Stomach (tissue), 8 donors: ENCODE measurements at regions not wholly inside any gene's neighbourhood (a gene's known extent, or its start where the extent isn't known, plus 50 kb on each side); places are given as distances from the start of the nearest gene placed in this dataset.

ENCODE experiments used
- DNase-seq, 2 donors: peaks; one replicate each; pipeline versions ENCODE4 v3.0.0 to v3.0.0-alpha.2; 2013 to 2019
- H3K27ac ChIP-seq, 5 donors: fragments of 200-600 bp in 4 of 5; sonication (generic) in 4 of 5; one replicate each; pipeline ENCODE4 v1.5.1; 2013 to 2019; ENCODE audit warnings: mild to moderate bottlenecking in 1 of 5, moderate library complexity in 1 of 5
- H3K27me3 ChIP-seq, 3 donors: fragments of 200-600 bp; sonication (generic); one replicate each; pipeline ENCODE4 v1.5.1; 2017 to 2019; ENCODE audit warnings: mixed run types in 1 of 3
- H3K36me3 ChIP-seq, 4 donors: fragments of 200-600 bp; sonication (generic); 1 replicate in 3 of 4; 2 replicates in 1 of 4; pipeline ENCODE4 v1.5.1; 2016 to 2019
- H3K4me1 ChIP-seq, 4 donors: fragments of 200-600 bp; sonication (generic); one replicate each; pipeline ENCODE4 v1.5.1; 2016 to 2019
- H3K4me3 ChIP-seq, 4 donors: fragments of 200-600 bp; sonication (generic) in 3 of 4; one replicate each; pipeline ENCODE4 v1.5.1; 2016 to 2019; ENCODE audit warnings: mild to moderate bottlenecking in 1 of 4
- H3K9me3 ChIP-seq, 4 donors: fragments of 200-600 bp; sonication (generic); one replicate each; pipeline ENCODE4 v1.5.1; 2016 to 2019
- CTCF ChIP-seq, 7 experiments: fragments of 450-650 bp in 4 of 7; fragments of 200-600 bp in 3 of 7; sonication (generic) in 3 of 7; IDR thresholded peaks; one replicate each; pipeline ENCODE4 v1.5.1; 2016 to 2019; ENCODE audit warnings: antibody characterized with exemption in 7 of 7, control low read depth in 2 of 7, mild to moderate bottlenecking in 1 of 7
- EP300 ChIP-seq: sonication (generic); formaldehyde crosslinking; IDR thresholded peaks from one replicate; pipeline ENCODE4 v1.6.1; 2017; ENCODE audit warnings: antibody characterized with exemption
- POLR2A ChIP-seq, 4 donors: fragments of 450-650 bp; IDR thresholded peaks; one replicate each; pipeline ENCODE4 v1.6.1; 2016; ENCODE audit warnings: antibody characterized with exemption in 4 of 4, control low read depth in 2 of 4, mild to moderate bottlenecking in 1 of 4, moderate library complexity in 1 of 4
- POLR2AphosphoS5 ChIP-seq, 3 donors: sonication (generic); formaldehyde crosslinking; IDR thresholded peaks; one replicate each; pipeline ENCODE4 v1.6.1; 2016; ENCODE audit warnings: antibody characterized with exemption in 3 of 3
- WGBS, 5 donors: extraction: QIAGEN DNeasy Blood & Tissue Kit in 3 of 5; methylation state at CpG; one replicate each; pipeline versions ENCODE4 v1.1.5 to v1.1.7; 2013 to 2018; 5-methylcytosine and 5-hydroxymethylcytosine counted together
- intact Hi-C: fragments of 100-400 bp; cut with DNase I; formaldehyde crosslinking; loops from one replicate; pipeline ENCODE4 v1.15.1; 2023; ENCODE audit warnings: low total_unique reads
- donor health status: healthy with polysubstance abuse.
- donor health status: Bipolar disorder and iron deficiency.
- donor health status: healthy.

- Histone ChIP-seq H3K9me3 (peaks cover 0 to 4% (median 0%) of the 10 kb centered on the region in 4 donors), H3K27me3 (no peaks in the 10 kb centered on the region), H3K27ac (no peak overlapping the region), H3K4me1 (no peaks in the 10 kb centered on the region), H3K36me3 (no peaks in the 10 kb centered on the region), H3K4me3 (no peak overlapping the region)
- TF ChIP-seq POLR2AphosphoS5 (IDR thresholded peaks at IDR 0.05), result no peak
- intact Hi-C loops, result no loop called here
- WGBS, 5 donors, result 91 to 96% (median 94%) methylated on average over 22 of the region's 22 CpGs
- DNase-seq, result no peak
These were observed 994.5 kb downstream of the C4orf33 start for GRCh38 chr4:130090427-130090826.

- DNase-seq, result peak in 1 of 2 donors; percentile 8
- TF ChIP-seq POLR2AphosphoS5 (IDR thresholded peaks at IDR 0.05), result no peak
- no peak for TF ChIP-seq CTCF (IDR thresholded peaks at IDR 0.05)
- TF ChIP-seq POLR2A (IDR thresholded peaks at IDR 0.05), result no peak
- no peak for TF ChIP-seq EP300
- peaks cover 0 to 4% (median 0%) of the 10 kb centered on the region in 4 donors for H3K9me3 ChIP-seq
- H3K27me3 ChIP-seq, result no peaks in the 10 kb centered on the region
- intact Hi-C loops, result no loop called here
- 55 to 70% (median 66%) methylated on average over 8 of the region's 8 CpGs for WGBS, 5 donors
- H3K4me1 ChIP-seq, result no peaks in the 10 kb centered on the region
- no peak overlapping the region for H3K4me3 ChIP-seq
- H3K36me3 ChIP-seq, result no peaks in the 10 kb centered on the region
- H3K27ac ChIP-seq, result no peak overlapping the region
These were observed 996.4 kb downstream of the C4orf33 start for GRCh38 chr4:130092187-130093015.

GRCh38 chr4:130099105-130099504 lies 1003.2 kb downstream of the C4orf33 start:
- no peaks in the 10 kb centered on the region for H3K9me3 ChIP-seq
- H3K4me1 ChIP-seq, result no peaks in the 10 kb centered on the region
- H3K4me3 ChIP-seq, result no peak overlapping the region
- H3K36me3 ChIP-seq, result no peaks in the 10 kb centered on the region
- 19 to 63% (median 54%) methylated on average over 1 of the region's 1 CpG for WGBS, 5 donors
- TF ChIP-seq POLR2AphosphoS5 (IDR thresholded peaks at IDR 0.05) (no peak), CTCF (IDR thresholded peaks at IDR 0.05) (no peak), EP300 (no peak), POLR2A (IDR thresholded peaks at IDR 0.05) (no peak)
- no peaks in the 10 kb centered on the region for H3K27me3 ChIP-seq
- intact Hi-C loops, result no loop called here
- no peak overlapping the region for H3K27ac ChIP-seq
- peak in 1 of 2 donors; percentile 5 for DNase-seq

- H3K4me1 ChIP-seq, result no peaks in the 10 kb centered on the region
- DNase-seq, result no peak
- TF ChIP-seq CTCF (IDR thresholded peaks at IDR 0.05), result no peak
- TF ChIP-seq EP300, result no peak
- TF ChIP-seq POLR2AphosphoS5 (IDR thresholded peaks at IDR 0.05), result no peak
- no peak for TF ChIP-seq POLR2A (IDR thresholded peaks at IDR 0.05)
These were observed 1014.2 kb downstream of the C4orf33 start for GRCh38 chr4:130110189-130110588.

GRCh38 chr4:130110770-130111169 lies 1014.8 kb downstream of the C4orf33 start:
- DNase-seq, result no peak
- 25 to 45% (median 40%) methylated on average over 1 of the region's 1 CpG for WGBS, 5 donors
- TF ChIP-seq POLR2A (IDR thresholded peaks at IDR 0.05) (no peak), POLR2AphosphoS5 (IDR thresholded peaks at IDR 0.05) (no peak), CTCF (IDR thresholded peaks at IDR 0.05) (no peak), EP300 (no peak)
- Histone ChIP-seq H3K4me1 (no peaks in the 10 kb centered on the region), H3K9me3 (peaks cover 0 to 6% (median 3%) of the 10 kb centered on the region in 4 donors), H3K27ac (no peak overlapping the region), H3K4me3 (no peak overlapping the region), H3K27me3 (no peaks in the 10 kb centered on the region), H3K36me3 (no peaks in the 10 kb centered on the region)
- intact Hi-C loops, result no loop called here

More at GRCh38 chr4:130110189-130110588, 1014.2 kb downstream of the C4orf33 start:
- Histone ChIP-seq H3K4me3 (no peak overlapping the region), H3K36me3 (no peaks in the 10 kb centered on the region), H3K9me3 (peaks cover 0 to 6% (median 3%) of the 10 kb centered on the region in 4 donors), H3K27ac (no peak overlapping the region), H3K27me3 (no peaks in the 10 kb centered on the region)
- intact Hi-C loops, result no loop called here
